B cell (primary cell): ENCODE measurements at regions not wholly inside any gene's neighbourhood (a gene's known extent, or its start where the extent isn't known, plus 50 kb on each side); places are given as distances from the start of the nearest gene placed in this dataset.

Experiments used
- CTCF ChIP-seq: fragments of 200-600 bp; IDR thresholded peaks from one replicate; pipeline ENCODE4 v1.8.0; 2022; ENCODE audit warnings: antibody characterized with exemption, mild to moderate bottlenecking
- EZH2 ChIP-seq: IDR thresholded peaks from 2 replicates; pipeline ENCODE4 v1.6.1; 2012; ENCODE audit warnings: borderline replicate concordance, low read depth, mild to moderate bottlenecking, moderate library complexity, low read length; ENCODE audit not compliant: insufficient read depth, poor library complexity, severe bottlenecking

- no peak for TF ChIP-seq CTCF
- TF ChIP-seq EZH2 = no peak
Observed at GRCh38 chr16:73230651-73231050, 182.7 kb upstream of the ZFHX3 start.
